Ascending aorta (tissue), 2 donors: ENCODE measurements at regions not wholly inside any gene's neighbourhood (a gene's known extent, or its start where the extent isn't known, plus 50 kb on each side); places are given as distances from the start of the nearest gene placed in this dataset.

Experiments
- DNase-seq, 2 donors: peaks; one replicate each; pipeline ENCODE4 v3.0.0-alpha.2; 2019; ENCODE audit warnings: low spot score in 2 of 2
- H3K27ac ChIP-seq, 2 donors: fragments of 200-600 bp; sonication (generic); one replicate each; pipeline ENCODE4 v1.5.1; 2016 to 2017; ENCODE audit warnings: mild to moderate bottlenecking in 1 of 2
- H3K27me3 ChIP-seq: fragments of 200-600 bp; sonication (generic); one replicate; pipeline ENCODE4 v1.5.1; 2017
- H3K36me3 ChIP-seq, 2 donors: fragments of 200-600 bp; sonication (generic); one replicate each; pipeline ENCODE4 v1.5.1; 2016
- H3K4me1 ChIP-seq, 2 donors: fragments of 200-600 bp; sonication (generic); one replicate each; pipeline ENCODE4 v1.5.1; 2016 to 2017; ENCODE audit warnings: mild to moderate bottlenecking in 1 of 2
- H3K4me3 ChIP-seq, 2 donors: fragments of 200-600 bp; sonication (generic); one replicate each; pipeline ENCODE4 v1.5.1; 2016 to 2017; ENCODE audit warnings: mild to moderate bottlenecking in 1 of 2
- H3K9me3 ChIP-seq, 2 donors: fragments of 200-600 bp; sonication (generic); one replicate each; pipeline ENCODE4 v1.5.1; 2016
- CTCF ChIP-seq, 3 experiments: fragments of 200-600 bp in 2 of 3; fragments of 450-650 bp in 1 of 3; sonication (generic) in 2 of 3; IDR thresholded peaks; one replicate each; pipeline ENCODE4 v1.5.1; 2016 to 2019; ENCODE audit warnings: antibody characterized with exemption in 3 of 3, mild to moderate bottlenecking in 1 of 3, moderate library complexity in 1 of 3
- intact Hi-C: fragments of 100-400 bp; cut with DNase I; formaldehyde crosslinking; loops from one replicate; pipeline ENCODE4 v1.15.1; 2023

- no peaks in the 10 kb centered on the region for H3K9me3 ChIP-seq
- TF ChIP-seq CTCF (IDR thresholded peaks at IDR 0.05), result no peak
- H3K4me1 ChIP-seq, result peaks cover 0 to 1% of the 10 kb centered on the region in 2 donors
- no peak overlapping the region for H3K4me3 ChIP-seq
- intact Hi-C loops, result loop anchor here (10.0 kb wide), 1 partner anchor 688 kb away; the partner anchor contains the start of genes ATP6V1A and NAA50
- H3K27ac ChIP-seq, result no peak overlapping the region
- no peaks in the 10 kb centered on the region for H3K36me3 ChIP-seq
- no peak for DNase-seq
- H3K27me3 ChIP-seq, result no peaks in the 10 kb centered on the region
Measured at GRCh38 chr3:113057117-113057516, 66.3 kb downstream of the GTPBP8 start.

GRCh38 chr3:113058188-113058587 lies 67.4 kb downstream of the GTPBP8 start:
- intact Hi-C loops, result loop anchor here (10.0 kb wide), 1 partner anchor 687 kb away; the partner anchor contains the start of genes ATP6V1A and NAA50

GRCh38 chr3:113062705-113063104 lies 71.9 kb downstream of the GTPBP8 start:
- no peaks in the 10 kb centered on the region for H3K27me3 ChIP-seq
- no peak overlapping the region for H3K4me3 ChIP-seq
- no peaks in the 10 kb centered on the region for H3K9me3 ChIP-seq
- no peaks in the 10 kb centered on the region for H3K4me1 ChIP-seq
- intact Hi-C loops, result no loop called here
- no peak overlapping the region for H3K27ac ChIP-seq
- H3K36me3 ChIP-seq, result no peaks in the 10 kb centered on the region
- TF ChIP-seq CTCF (IDR thresholded peaks at IDR 0.05), result no peak
- DNase-seq, result no peak

More at GRCh38 chr3:113058188-113058587, 67.4 kb downstream of the GTPBP8 start:
- H3K27me3 ChIP-seq, result no peaks in the 10 kb centered on the region
- H3K9me3 ChIP-seq, result no peaks in the 10 kb centered on the region
- H3K4me3 ChIP-seq, result no peak overlapping the region
- no peak overlapping the region for H3K27ac ChIP-seq
- DNase-seq, result no peak
- H3K36me3 ChIP-seq, result no peaks in the 10 kb centered on the region
- H3K4me1 ChIP-seq, result no peaks in the 10 kb centered on the region
- TF ChIP-seq CTCF (IDR thresholded peaks at IDR 0.05), result no peak

- Histone ChIP-seq H3K4me3 (no peak overlapping the region), H3K9me3 (peaks cover 0 to 4% of the 10 kb centered on the region in 2 donors), H3K27ac (no peak overlapping the region), H3K27me3 (no peaks in the 10 kb centered on the region), H3K4me1 (no peaks in the 10 kb centered on the region), H3K36me3 (no peaks in the 10 kb centered on the region)
- DNase-seq, result no peak
- intact Hi-C loops, result no loop called here
- no peak for TF ChIP-seq CTCF (IDR thresholded peaks at IDR 0.05)
Measured at GRCh38 chr3:113063126-113063894, 72.5 kb downstream of the GTPBP8 start.

GRCh38 chr3:113064183-113064582 lies 73.4 kb downstream of the GTPBP8 start:
- no peaks in the 10 kb centered on the region for H3K4me1 ChIP-seq
- no peak for TF ChIP-seq CTCF (IDR thresholded peaks at IDR 0.05)
- H3K4me3 ChIP-seq, result no peak overlapping the region
- H3K27ac ChIP-seq, result no peak overlapping the region
- H3K36me3 ChIP-seq, result no peaks in the 10 kb centered on the region
- no peak for DNase-seq
- H3K9me3 ChIP-seq, result peaks cover 0 to 4% of the 10 kb centered on the region in 2 donors
- H3K27me3 ChIP-seq, result no peaks in the 10 kb centered on the region
- intact Hi-C loops, result no loop called here
